ENCODE measurements at regions not wholly inside any gene's neighbourhood (a gene's known extent, or its start where the extent isn't known, plus 50 kb on each side); places are given as distances from the start of the nearest gene placed in this dataset.

DNA sequence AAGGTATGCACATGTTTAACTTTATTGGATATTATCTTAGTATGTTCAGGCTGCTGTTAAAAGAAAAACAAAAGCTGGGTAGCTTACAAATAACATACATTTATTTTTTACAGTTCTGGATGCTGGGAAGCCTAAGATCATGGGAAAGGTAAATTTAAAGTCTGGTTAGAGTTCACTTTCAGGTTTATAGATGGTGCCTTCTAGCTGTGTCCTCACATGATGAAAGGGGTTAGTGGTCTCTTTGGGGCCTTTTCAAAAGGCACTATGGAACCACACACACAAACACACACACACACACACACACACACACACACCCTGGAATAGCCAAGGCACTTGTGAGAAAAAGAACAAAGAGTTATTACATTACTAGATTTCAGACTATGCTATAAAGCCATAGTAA, 805.8 kb upstream of the GJE1 start:
- Histone ChIP-seq H3K4me1 (replicated peaks in 1 of 2; ENCODE audit: control insufficient read depth in 2 of 2, insufficient read depth in 2 of 2, low read length in 2 of 2) (no peaks in the 10 kb centered on the region), H3K27ac (ENCODE audit: extremely low read depth, low read depth, low read length) (no peak overlapping the region), H3K27me3 (ENCODE audit: control insufficient read depth in 2 of 2, insufficient read depth in 2 of 2, low read length in 2 of 2) (no peaks in the 10 kb centered on the region), H3K4me2 (ENCODE audit: insufficient read depth, low read length) (no peak overlapping the region), H3K9me1 (ENCODE audit: control insufficient read depth, insufficient read depth, low read length) (no peaks in the 10 kb centered on the region), H3K9ac (ENCODE audit: insufficient read depth in 1 of 2, low read depth in 2 of 2, low read length in 2 of 2) (no peak overlapping the region), H3K4me3 (no peak overlapping the region), H3K36me3 (ENCODE audit: control insufficient read depth, insufficient read depth, low read length) (no peaks in the 10 kb centered on the region), H3K79me2 (ENCODE audit: control insufficient read depth, insufficient read depth, low read length) (no peaks in the 10 kb centered on the region), H4K20me1 (replicated peaks; ENCODE audit: control insufficient read depth, insufficient read depth, low read length) (no peaks in the 10 kb centered on the region), H3K9me3 (replicated peaks; ENCODE audit: control insufficient read depth, insufficient read depth, low read depth, low read length) (peaks cover 3% of the 10 kb centered on the region; the same call in 1 of the 2 replicates), H2AFZ (ENCODE audit: low read depth, low read length) (no peak overlapping the region)
- no peak for DNase-seq (ENCODE audit: extremely low read depth in 1 of 4, low spot score in 3 of 4)
- ChIA-PET POLR2A (no interaction called here), CTCF (ENCODE audit: low intra/inter-chr PET ratio) (no interaction called here)
- ATAC-seq, result no peak
- in situ Hi-C loops (cut with MboI), result no loop called here
- FAIRE-seq, result no peak
- intact Hi-C loops (cut with micrococcal nuclease), result no loop called here
- BruUV-seq (replicated peaks), result no TSS peak
- TF ChIP-seq SMAD4 (CRISPR knock-in tag; conservative IDR thresholded peaks at IDR 0.05) (no peak), ZNF551 (CRISPR knock-in tag; IDR thresholded peaks at IDR 0.05) (no peak), CEBPB (tag; IDR thresholded peaks at IDR 0.05) (no peak), ETS2 (tag; IDR thresholded peaks at IDR 0.05; ENCODE audit: borderline replicate concordance, poor library complexity, severe bottlenecking) (no peak), NCOA4 (IDR thresholded peaks at IDR 0.05; ENCODE audit: partially characterized antibody) (no peak), BDP1 (IDR thresholded peaks at IDR 0.05; ENCODE audit: insufficient read depth, insufficient read length) (no peak), ZNF57 (CRISPR knock-in tag; IDR thresholded peaks at IDR 0.05) (no peak), EP300 (IDR thresholded peaks at IDR 0.05; ENCODE audit: low read length) (no peak), PHB2 (IDR thresholded peaks at IDR 0.05; ENCODE audit: low read depth) (no peak), LCOR (CRISPR knock-in tag; IDR thresholded peaks at IDR 0.05) (no peak), NCOA6 (IDR thresholded peaks at IDR 0.05) (no peak), TRIM28 (IDR thresholded peaks at IDR 0.05) (no peak), MECOM (CRISPR knock-in tag; IDR thresholded peaks at IDR 0.05) (no peak), NFIC (IDR thresholded peaks at IDR 0.05) (no peak), FOXK2 (conservative IDR thresholded peaks at IDR 0.05 in 1 of 2, IDR thresholded peaks at IDR 0.05 in 1 of 2; ENCODE audit: low read depth in 2 of 2) (no peak), BRF1 (IDR thresholded peaks at IDR 0.05; ENCODE audit: borderline replicate concordance, extremely low read depth, insufficient read length) (no peak)
- TF ChIP-seq, protein P1, sequence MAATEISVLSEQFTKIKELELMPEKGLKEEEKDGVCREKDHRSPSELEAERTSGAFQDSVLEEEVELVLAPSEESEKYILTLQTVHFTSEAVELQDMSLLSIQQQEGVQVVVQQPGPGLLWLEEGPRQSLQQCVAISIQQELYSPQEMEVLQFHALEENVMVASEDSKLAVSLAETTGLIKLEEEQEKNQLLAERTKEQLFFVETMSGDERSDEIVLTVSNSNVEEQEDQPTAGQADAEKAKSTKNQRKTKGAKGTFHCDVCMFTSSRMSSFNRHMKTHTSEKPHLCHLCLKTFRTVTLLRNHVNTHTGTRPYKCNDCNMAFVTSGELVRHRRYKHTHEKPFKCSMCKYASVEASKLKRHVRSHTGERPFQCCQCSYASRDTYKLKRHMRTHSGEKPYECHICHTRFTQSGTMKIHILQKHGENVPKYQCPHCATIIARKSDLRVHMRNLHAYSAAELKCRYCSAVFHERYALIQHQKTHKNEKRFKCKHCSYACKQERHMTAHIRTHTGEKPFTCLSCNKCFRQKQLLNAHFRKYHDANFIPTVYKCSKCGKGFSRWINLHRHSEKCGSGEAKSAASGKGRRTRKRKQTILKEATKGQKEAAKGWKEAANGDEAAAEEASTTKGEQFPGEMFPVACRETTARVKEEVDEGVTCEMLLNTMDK (IDR thresholded peaks at IDR 0.05; ENCODE audit: borderline replicate concordance, insufficient read depth, low read depth, low read length, poor library complexity, severe bottlenecking), result no peak
- TF ChIP-seq, protein P2, sequence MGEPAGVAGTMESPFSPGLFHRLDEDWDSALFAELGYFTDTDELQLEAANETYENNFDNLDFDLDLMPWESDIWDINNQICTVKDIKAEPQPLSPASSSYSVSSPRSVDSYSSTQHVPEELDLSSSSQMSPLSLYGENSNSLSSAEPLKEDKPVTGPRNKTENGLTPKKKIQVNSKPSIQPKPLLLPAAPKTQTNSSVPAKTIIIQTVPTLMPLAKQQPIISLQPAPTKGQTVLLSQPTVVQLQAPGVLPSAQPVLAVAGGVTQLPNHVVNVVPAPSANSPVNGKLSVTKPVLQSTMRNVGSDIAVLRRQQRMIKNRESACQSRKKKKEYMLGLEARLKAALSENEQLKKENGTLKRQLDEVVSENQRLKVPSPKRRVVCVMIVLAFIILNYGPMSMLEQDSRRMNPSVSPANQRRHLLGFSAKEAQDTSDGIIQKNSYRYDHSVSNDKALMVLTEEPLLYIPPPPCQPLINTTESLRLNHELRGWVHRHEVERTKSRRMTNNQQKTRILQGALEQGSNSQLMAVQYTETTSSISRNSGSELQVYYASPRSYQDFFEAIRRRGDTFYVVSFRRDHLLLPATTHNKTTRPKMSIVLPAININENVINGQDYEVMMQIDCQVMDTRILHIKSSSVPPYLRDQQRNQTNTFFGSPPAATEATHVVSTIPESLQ (CRISPR knock-in tag; IDR thresholded peaks at IDR 0.05), result no peak
- TF ChIP-seq, protein P3, sequence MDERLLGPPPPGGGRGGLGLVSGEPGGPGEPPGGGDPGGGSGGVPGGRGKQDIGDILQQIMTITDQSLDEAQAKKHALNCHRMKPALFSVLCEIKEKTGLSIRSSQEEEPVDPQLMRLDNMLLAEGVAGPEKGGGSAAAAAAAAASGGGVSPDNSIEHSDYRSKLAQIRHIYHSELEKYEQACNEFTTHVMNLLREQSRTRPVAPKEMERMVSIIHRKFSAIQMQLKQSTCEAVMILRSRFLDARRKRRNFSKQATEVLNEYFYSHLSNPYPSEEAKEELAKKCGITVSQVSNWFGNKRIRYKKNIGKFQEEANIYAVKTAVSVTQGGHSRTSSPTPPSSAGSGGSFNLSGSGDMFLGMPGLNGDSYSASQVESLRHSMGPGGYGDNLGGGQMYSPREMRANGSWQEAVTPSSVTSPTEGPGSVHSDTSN (CRISPR knock-in tag; IDR thresholded peaks at IDR 0.05; ENCODE audit: low read depth), result no peak
- TF ChIP-seq, protein P3 (tag; conservative IDR thresholded peaks at IDR 0.05; ENCODE audit: low read depth), result no peak

All from K562 (cell line).